ENCODE measurements at regions not wholly inside any gene's neighbourhood (a gene's known extent, or its start where the extent isn't known, plus 50 kb on each side); places are given as distances from the start of the nearest gene placed in this dataset.

- DNase-seq (ENCODE audit: low read depth in 2 of 2) = no peak
Observed at GRCh38 chr2:128774320-128775216, 455.9 kb upstream of the HS6ST1 start.

GRCh38 chr2:128775217-128775913, 456.7 kb upstream of the HS6ST1 start:
- no peak for DNase-seq (ENCODE audit: low read depth in 2 of 2)

- DNase-seq (ENCODE audit: low read depth in 2 of 2) = no peak
Observed at GRCh38 chr2:128775914-128776285, 457.2 kb upstream of the HS6ST1 start.

GRCh38 chr2:128776461-128777195, 458.0 kb upstream of the HS6ST1 start:
- DNase-seq (ENCODE audit: low read depth in 2 of 2) = no peak

- DNase-seq (ENCODE audit: low read depth in 2 of 2) = no peak
Observed at GRCh38 chr2:128777196-128778035, 458.7 kb upstream of the HS6ST1 start.

GRCh38 chr2:128778843-128779242, 460.2 kb upstream of the HS6ST1 start:
- DNase-seq (ENCODE audit: low read depth in 2 of 2) = no peak

- no peak for DNase-seq (ENCODE audit: low read depth in 2 of 2)
Observed at GRCh38 chr2:128779301-128780095, 460.8 kb upstream of the HS6ST1 start.

GRCh38 chr2:128780434-128781080, 461.9 kb upstream of the HS6ST1 start:
- DNase-seq (ENCODE audit: low read depth in 2 of 2) = no peak

GRCh38 chr2:128781166-128781565, 462.5 kb upstream of the HS6ST1 start:
- no peak for DNase-seq (ENCODE audit: low read depth in 2 of 2)

- no peak for DNase-seq (ENCODE audit: low read depth in 2 of 2)
Observed at GRCh38 chr2:128781585-128782385, 463.1 kb upstream of the HS6ST1 start.

- no peak for DNase-seq (ENCODE audit: low read depth in 2 of 2)
Observed at GRCh38 chr2:128782411-128783192, 463.9 kb upstream of the HS6ST1 start.

- no peak for DNase-seq (ENCODE audit: low read depth in 2 of 2)
Observed at GRCh38 chr2:128783193-128783671, 464.6 kb upstream of the HS6ST1 start.

GRCh38 chr2:128783896-128784295, 465.2 kb upstream of the HS6ST1 start:
- DNase-seq (ENCODE audit: low read depth in 2 of 2) = no peak

- DNase-seq (ENCODE audit: low read depth in 2 of 2) = no peak
Observed at GRCh38 chr2:128784626-128785306, 466.1 kb upstream of the HS6ST1 start.

GRCh38 chr2:128786316-128786715, 467.6 kb upstream of the HS6ST1 start:
- no peak for DNase-seq (ENCODE audit: low read depth in 2 of 2)

GRCh38 chr2:128786741-128787478, 468.2 kb upstream of the HS6ST1 start:
- no peak for DNase-seq (ENCODE audit: low read depth in 2 of 2)

- DNase-seq (ENCODE audit: low read depth in 2 of 2) = no peak
Observed at GRCh38 chr2:128787616-128788015, 468.9 kb upstream of the HS6ST1 start.

All from fibroblast of skin of left biceps (primary cell).